ENCODE measurements at regions not wholly inside any gene's neighbourhood (a gene's known extent, or its start where the extent isn't known, plus 50 kb on each side); places are given as distances from the start of the nearest gene placed in this dataset.

- TF ChIP-seq POLR2AphosphoS5 (IDR thresholded peaks at IDR 0.05) (no peak), CTCF (IDR thresholded peaks at IDR 0.05) (no peak), POLR2A (IDR thresholded peaks at IDR 0.05) (no peak)
These were observed 310.1 kb downstream of the UACA start for GRCh38 chr15:70453238-70453637.
